ENCODE measurements at regions not wholly inside any gene's neighbourhood (a gene's known extent, or its start where the extent isn't known, plus 50 kb on each side); places are given as distances from the start of the nearest gene placed in this dataset.

- Histone ChIP-seq H3K4me1 (peaks cover 0 to 22% (median 4%) of the 10 kb centered on the region in 3 donors), H3K9me3 (no peaks in the 10 kb centered on the region), H3K36me3 (no peaks in the 10 kb centered on the region), H3K27me3 (no peaks in the 10 kb centered on the region), H3K4me3 (no peak overlapping the region), H3K27ac (no peak overlapping the region)
- intact Hi-C loops (cut with DNase I) = loop anchor here (5.0 to 10.0 kb wide), 2 partner anchors 200 to 273 kb away; no protein-coding TSS in a partner anchor
- DNase-seq = no peak
- TF ChIP-seq CTCF (IDR thresholded peaks at IDR 0.05) (peak in 5 of 6 experiments; percentile 31 to 65 (median 46)), POLR2A (IDR thresholded peaks at IDR 0.05) (no peak)
- WGBS, 2 donors = 48 to 63% methylated on average over 3 to 4 of the region's 4 CpGs
Observed at GRCh38 chr12:107404981-107405380, 280.6 kb upstream of the PWP1 start.

GRCh38 chr12:107405436-107405835 is 280.2 kb upstream of the PWP1 start:
- H3K27me3 ChIP-seq = no peaks in the 10 kb centered on the region
- intact Hi-C loops (cut with DNase I) = loop anchor here (10.0 kb wide), 1 partner anchor 199 kb away; no protein-coding TSS in a partner anchor
- no peaks in the 10 kb centered on the region for H3K9me3 ChIP-seq
- TF ChIP-seq CTCF (IDR thresholded peaks at IDR 0.05) (no peak), POLR2A (IDR thresholded peaks at IDR 0.05) (no peak)
- H3K4me1 ChIP-seq = peaks cover 0 to 21% (median 4%) of the 10 kb centered on the region in 3 donors
- H3K27ac ChIP-seq = no peak overlapping the region
- no peaks in the 10 kb centered on the region for H3K36me3 ChIP-seq
- 69 to 70% methylated on average over 2 to 5 of the region's 7 CpGs for WGBS, 2 donors
- no peak overlapping the region for H3K4me3 ChIP-seq
- no peak for DNase-seq

GRCh38 chr12:107406932-107407331 is 278.7 kb upstream of the PWP1 start:
- Histone ChIP-seq H3K9me3 (no peaks in the 10 kb centered on the region), H3K4me1 (peaks cover 0 to 7% (median 0%) of the 10 kb centered on the region in 3 donors), H3K27ac (no peak overlapping the region), H3K36me3 (no peaks in the 10 kb centered on the region), H3K4me3 (no peak overlapping the region), H3K27me3 (no peaks in the 10 kb centered on the region)
- DNase-seq = no peak
- TF ChIP-seq POLR2A (IDR thresholded peaks at IDR 0.05) (no peak), CTCF (IDR thresholded peaks at IDR 0.05) (no peak)
- intact Hi-C loops (cut with DNase I) = loop anchor here (10.0 kb wide), 1 partner anchor 198 kb away; no protein-coding TSS in a partner anchor
- WGBS, 2 donors = 84 to 92% methylated on average over 5 of the region's 5 CpGs

GRCh38 chr12:107411792-107412535 is 273.6 kb upstream of the PWP1 start:
- Histone ChIP-seq H3K36me3 (no peaks in the 10 kb centered on the region), H3K4me3 (no peak overlapping the region), H3K27me3 (no peaks in the 10 kb centered on the region), H3K27ac (no peak overlapping the region), H3K4me1 (peaks cover 0 to 3% (median 0%) of the 10 kb centered on the region in 3 donors), H3K9me3 (no peaks in the 10 kb centered on the region)
- DNase-seq = no peak
- intact Hi-C loops (cut with DNase I) = no loop called here
- no peak for TF ChIP-seq POLR2A (IDR thresholded peaks at IDR 0.05)
- TF ChIP-seq CTCF (IDR thresholded peaks at IDR 0.05) = no peak
- 83 to 87% methylated on average over 11 to 13 of the region's 14 CpGs for WGBS, 2 donors

- no peaks in the 10 kb centered on the region for H3K9me3 ChIP-seq
- no peaks in the 10 kb centered on the region for H3K27me3 ChIP-seq
- H3K27ac ChIP-seq = no peak overlapping the region
- no peak for TF ChIP-seq POLR2A (IDR thresholded peaks at IDR 0.05)
- TF ChIP-seq CTCF (IDR thresholded peaks at IDR 0.05) = no peak
- H3K36me3 ChIP-seq = peaks cover 0 to 12% (median 0%) of the 10 kb centered on the region in 3 donors
- no peak for DNase-seq
- peaks cover 0 to 3% (median 0%) of the 10 kb centered on the region in 3 donors for H3K4me1 ChIP-seq
- intact Hi-C loops (cut with DNase I) = no loop called here
- H3K4me3 ChIP-seq = no peak overlapping the region
- WGBS, 2 donors = 86 to 93% methylated on average over 4 to 6 of the region's 7 CpGs
Observed at GRCh38 chr12:107415071-107415470, 270.5 kb upstream of the PWP1 start.

All from esophagus squamous epithelium (tissue), 5 donors.